Neuron (in vitro differentiated cells): ENCODE measurements at regions not wholly inside any gene's neighbourhood (a gene's known extent, or its start where the extent isn't known, plus 50 kb on each side); places are given as distances from the start of the nearest gene placed in this dataset.

Source experiments
- H2AFZ ChIP-seq: one replicate; pipeline ENCODE4 v1.6.1; 2013; ENCODE audit warnings: low read depth, mild to moderate bottlenecking, inconsistent platforms, low read length, moderate library complexity
- H3K27me3 ChIP-seq: one replicate; pipeline ENCODE4 v1.6.1; 2013; ENCODE audit warnings: low read length; ENCODE audit not compliant: insufficient read depth
- H3K36me3 ChIP-seq: one replicate; pipeline ENCODE4 v1.6.1; 2013; ENCODE audit warnings: low read length; ENCODE audit not compliant: insufficient read depth
- H3K4me1 ChIP-seq: one replicate; pipeline ENCODE4 v1.6.1; 2013; ENCODE audit warnings: low read length; ENCODE audit not compliant: insufficient read depth
- H3K4me3 ChIP-seq: 2 replicates; pipeline ENCODE4 v1.5.1; 2013; ENCODE audit warnings: mild to moderate bottlenecking, low read length, moderate library complexity
- H3K9me3 ChIP-seq: one replicate; pipeline ENCODE4 v1.6.1; 2013; ENCODE audit warnings: low read length

GRCh38 chr6:25052181-25052580 lies 116.4 kb upstream of the RIPOR2 start:
- no peak overlapping the region for H3K4me3 ChIP-seq
- no peaks in the 10 kb centered on the region for H3K27me3 ChIP-seq
- no peaks in the 10 kb centered on the region for H3K36me3 ChIP-seq
- H3K4me1 ChIP-seq = peaks cover 8% of the 10 kb centered on the region
- H2AFZ ChIP-seq = no peak overlapping the region
- no peaks in the 10 kb centered on the region for H3K9me3 ChIP-seq

GRCh38 chr6:25053875-25054371 lies 118.2 kb upstream of the RIPOR2 start:
- H3K27me3 ChIP-seq = no peaks in the 10 kb centered on the region
- no peak overlapping the region for H3K4me3 ChIP-seq
- peaks cover 8% of the 10 kb centered on the region for H3K4me1 ChIP-seq
- no peak overlapping the region for H2AFZ ChIP-seq
- no peaks in the 10 kb centered on the region for H3K36me3 ChIP-seq
- H3K9me3 ChIP-seq = no peaks in the 10 kb centered on the region

GRCh38 chr6:25054469-25054868 lies 118.7 kb upstream of the RIPOR2 start:
- H3K36me3 ChIP-seq = no peaks in the 10 kb centered on the region
- H2AFZ ChIP-seq = no peak overlapping the region
- H3K9me3 ChIP-seq = no peaks in the 10 kb centered on the region
- no peak overlapping the region for H3K4me3 ChIP-seq
- H3K4me1 ChIP-seq = peaks cover 8% of the 10 kb centered on the region
- H3K27me3 ChIP-seq = no peaks in the 10 kb centered on the region

- H3K27me3 ChIP-seq = no peaks in the 10 kb centered on the region
- H3K4me1 ChIP-seq = no peaks in the 10 kb centered on the region
- no peaks in the 10 kb centered on the region for H3K9me3 ChIP-seq
Measured at GRCh38 chr6:25056130-25056529, 120.4 kb upstream of the RIPOR2 start.

GRCh38 chr6:25057111-25057905 lies 121.5 kb upstream of the RIPOR2 start:
- Histone ChIP-seq H3K9me3 (no peaks in the 10 kb centered on the region), H3K27me3 (no peaks in the 10 kb centered on the region), H3K36me3 (no peaks in the 10 kb centered on the region), H3K4me1 (peaks cover 12% of the 10 kb centered on the region), H2AFZ (no peak overlapping the region), H3K4me3 (no peak overlapping the region)

More at GRCh38 chr6:25056130-25056529, 120.4 kb upstream of the RIPOR2 start:
- no peaks in the 10 kb centered on the region for H3K36me3 ChIP-seq
- H2AFZ ChIP-seq = no peak overlapping the region
- H3K4me3 ChIP-seq = no peak overlapping the region

- Histone ChIP-seq H3K4me3 (no peak overlapping the region), H3K36me3 (no peaks in the 10 kb centered on the region), H3K9me3 (no peaks in the 10 kb centered on the region), H3K27me3 (no peaks in the 10 kb centered on the region), H3K4me1 (peaks cover 14% of the 10 kb centered on the region), H2AFZ (no peak overlapping the region)
Measured at GRCh38 chr6:25058441-25058840, 122.7 kb upstream of the RIPOR2 start.

- peaks cover 14% of the 10 kb centered on the region for H3K4me1 ChIP-seq
- H3K9me3 ChIP-seq = no peaks in the 10 kb centered on the region
- no peaks in the 10 kb centered on the region for H3K36me3 ChIP-seq
- H3K27me3 ChIP-seq = no peaks in the 10 kb centered on the region
- no peak overlapping the region for H2AFZ ChIP-seq
- H3K4me3 ChIP-seq = no peak overlapping the region
Measured at GRCh38 chr6:25058941-25059340, 123.2 kb upstream of the RIPOR2 start.

GRCh38 chr6:25060522-25060921 lies 124.8 kb upstream of the RIPOR2 start:
- Histone ChIP-seq H3K27me3 (no peaks in the 10 kb centered on the region), H3K9me3 (no peaks in the 10 kb centered on the region), H3K36me3 (no peaks in the 10 kb centered on the region), H2AFZ (no peak overlapping the region), H3K4me3 (no peak overlapping the region), H3K4me1 (peaks cover 14% of the 10 kb centered on the region)

GRCh38 chr6:25061289-25061936 lies 125.7 kb upstream of the RIPOR2 start:
- H3K9me3 ChIP-seq = no peaks in the 10 kb centered on the region
- H3K27me3 ChIP-seq = no peaks in the 10 kb centered on the region
- H3K4me3 ChIP-seq = no peak overlapping the region
- no peaks in the 10 kb centered on the region for H3K36me3 ChIP-seq
- H3K4me1 ChIP-seq = peaks cover 14% of the 10 kb centered on the region
- peak overlapping the region; percentile 11 for H2AFZ ChIP-seq

GRCh38 chr6:25062070-25062811 lies 126.5 kb upstream of the RIPOR2 start:
- H3K4me3 ChIP-seq = no peak overlapping the region
- H3K36me3 ChIP-seq = no peaks in the 10 kb centered on the region
- peaks cover 14% of the 10 kb centered on the region for H3K4me1 ChIP-seq
- no peaks in the 10 kb centered on the region for H3K27me3 ChIP-seq
- no peaks in the 10 kb centered on the region for H3K9me3 ChIP-seq
- H2AFZ ChIP-seq = peak overlapping the region; percentile 11

GRCh38 chr6:25064006-25064405 lies 128.2 kb upstream of the RIPOR2 start:
- no peaks in the 10 kb centered on the region for H3K27me3 ChIP-seq
- H2AFZ ChIP-seq = no peak overlapping the region
- H3K4me1 ChIP-seq = peaks cover 14% of the 10 kb centered on the region
- H3K9me3 ChIP-seq = no peaks in the 10 kb centered on the region
- no peaks in the 10 kb centered on the region for H3K36me3 ChIP-seq
- H3K4me3 ChIP-seq = no peak overlapping the region

GRCh38 chr6:25065666-25066065 lies 129.9 kb upstream of the RIPOR2 start:
- Histone ChIP-seq H2AFZ (no peak overlapping the region), H3K27me3 (no peaks in the 10 kb centered on the region), H3K36me3 (no peaks in the 10 kb centered on the region), H3K4me3 (no peak overlapping the region), H3K9me3 (no peaks in the 10 kb centered on the region), H3K4me1 (peaks cover 14% of the 10 kb centered on the region)

- H3K4me1 ChIP-seq = peaks cover 10% of the 10 kb centered on the region
- H3K27me3 ChIP-seq = no peaks in the 10 kb centered on the region
- H3K36me3 ChIP-seq = no peaks in the 10 kb centered on the region
- no peak overlapping the region for H3K4me3 ChIP-seq
- H2AFZ ChIP-seq = no peak overlapping the region
- H3K9me3 ChIP-seq = no peaks in the 10 kb centered on the region
Measured at GRCh38 chr6:25066593-25066992, 130.8 kb upstream of the RIPOR2 start.
